ENCODE measurements at regions not wholly inside any gene's neighbourhood (a gene's known extent, or its start where the extent isn't known, plus 50 kb on each side); places are given as distances from the start of the nearest gene placed in this dataset.

GRCh38 chr5:119750887-119751733, 121.8 kb downstream of the FAM170A start:
- TF ChIP-seq CTCF (IDR thresholded peaks at IDR 0.05) (no peak), POLR2A (IDR thresholded peaks at IDR 0.05) (no peak)
